Mononuclear cell (primary cell): ENCODE measurements at regions not wholly inside any gene's neighbourhood (a gene's known extent, or its start where the extent isn't known, plus 50 kb on each side); places are given as distances from the start of the nearest gene placed in this dataset.
"Not testable (repeated sequence)": the region's sequence is repeated elsewhere in the genome, so short reads cannot be mapped to it uniquely, and the experiment has no call there.

ENCODE experiments used
- H3K27me3 ChIP-seq: 2 replicates; pipeline ENCODE4 v1.6.0; 2011; ENCODE audit warnings: low read length, control low read depth; ENCODE audit not compliant: insufficient read depth
- H3K4me1 ChIP-seq: 2 replicates; pipeline ENCODE4 v1.5.1; 2011; ENCODE audit warnings: mild to moderate bottlenecking, low read length, control low read depth; ENCODE audit not compliant: insufficient read depth
- H3K4me3 ChIP-seq: 2 replicates; pipeline ENCODE4 v1.5.1; 2011; ENCODE audit warnings: mild to moderate bottlenecking, low read length, moderate library complexity
- H3K9me3 ChIP-seq: 2 replicates; pipeline ENCODE4 v1.5.1; 2011; ENCODE audit warnings: low read depth, mild to moderate bottlenecking, control low read depth, low read length

- no peaks in the 10 kb centered on the region for H3K27me3 ChIP-seq
- no peaks in the 10 kb centered on the region for H3K4me1 ChIP-seq
- no peak overlapping the region for H3K4me3 ChIP-seq
- H3K9me3 ChIP-seq, result no peaks in the 10 kb centered on the region
These were observed 127.1 kb upstream of the SLC4A4 start for GRCh38 chr4:71211748-71212147.

DNA sequence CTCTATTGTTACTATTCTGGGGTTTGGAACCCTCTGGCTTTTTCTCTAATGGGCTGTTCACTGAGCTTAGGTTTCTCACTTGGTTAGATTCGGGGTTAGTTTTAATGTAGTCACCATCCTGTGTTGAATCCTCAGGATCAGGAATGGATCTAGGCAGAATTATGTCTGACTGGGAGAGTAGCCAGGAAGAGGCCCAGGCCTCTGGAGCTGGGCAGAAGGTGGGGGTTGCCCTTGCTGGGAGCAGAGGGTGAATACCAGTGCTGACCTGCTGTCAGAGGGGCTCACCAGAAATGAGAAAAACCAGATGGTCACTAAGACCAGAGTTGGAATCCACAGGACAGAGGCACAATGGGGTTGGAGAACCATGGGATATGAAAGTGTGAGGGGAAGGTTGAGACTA lies 126.6 kb upstream of the SLC4A4 start:
- H3K4me3 ChIP-seq, result no peak overlapping the region
- no peaks in the 10 kb centered on the region for H3K27me3 ChIP-seq
- H3K4me1 ChIP-seq, result no peaks in the 10 kb centered on the region
- no peaks in the 10 kb centered on the region for H3K9me3 ChIP-seq

- Histone ChIP-seq H3K9me3 (no peaks in the 10 kb centered on the region), H3K4me3 (no peak overlapping the region), H3K27me3 (no peaks in the 10 kb centered on the region), H3K4me1 (no peaks in the 10 kb centered on the region)
These were observed 124.2 kb upstream of the SLC4A4 start for GRCh38 chr4:71214578-71214977.

DNA sequence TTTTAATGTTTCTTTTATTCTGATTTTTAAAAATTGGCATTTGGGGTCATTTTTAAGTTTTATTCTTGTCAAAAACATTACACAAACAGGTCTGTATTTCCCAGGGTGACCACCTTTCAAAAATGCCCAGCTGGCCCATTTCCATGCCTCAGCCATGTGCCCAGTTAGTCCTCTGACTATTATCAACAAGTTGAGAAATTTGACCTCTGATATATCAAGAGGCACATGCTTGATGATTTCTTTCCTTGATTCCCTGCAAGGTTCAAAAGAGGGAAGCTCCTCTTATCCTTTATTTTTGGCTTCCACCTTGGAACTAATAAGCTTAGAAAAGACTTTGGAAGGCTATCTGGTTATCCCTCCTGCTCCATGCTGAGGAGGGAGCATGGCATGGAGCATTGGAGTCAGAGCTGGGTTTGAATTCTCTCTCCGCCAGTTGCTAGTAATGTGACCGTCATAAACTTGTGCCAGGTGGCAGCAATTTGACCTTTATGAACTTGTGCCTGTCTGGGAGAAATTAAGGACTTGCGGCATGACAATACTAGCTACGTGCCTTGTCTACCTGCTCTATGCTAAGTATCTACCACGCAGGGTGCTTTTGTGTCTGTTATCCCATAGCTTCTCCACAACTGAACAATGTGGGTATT lies 122.4 kb upstream of the SLC4A4 start:
- Histone ChIP-seq H3K4me1 (no peaks in the 10 kb centered on the region), H3K4me3 (no peak overlapping the region), H3K27me3 (no peaks in the 10 kb centered on the region), H3K9me3 (no peaks in the 10 kb centered on the region)

- no peak overlapping the region for H3K4me3 ChIP-seq
- H3K9me3 ChIP-seq, result no peaks in the 10 kb centered on the region
- H3K4me1 ChIP-seq, result no peaks in the 10 kb centered on the region
- no peaks in the 10 kb centered on the region for H3K27me3 ChIP-seq
These were observed 121.1 kb upstream of the SLC4A4 start for GRCh38 chr4:71217688-71218087.

DNA sequence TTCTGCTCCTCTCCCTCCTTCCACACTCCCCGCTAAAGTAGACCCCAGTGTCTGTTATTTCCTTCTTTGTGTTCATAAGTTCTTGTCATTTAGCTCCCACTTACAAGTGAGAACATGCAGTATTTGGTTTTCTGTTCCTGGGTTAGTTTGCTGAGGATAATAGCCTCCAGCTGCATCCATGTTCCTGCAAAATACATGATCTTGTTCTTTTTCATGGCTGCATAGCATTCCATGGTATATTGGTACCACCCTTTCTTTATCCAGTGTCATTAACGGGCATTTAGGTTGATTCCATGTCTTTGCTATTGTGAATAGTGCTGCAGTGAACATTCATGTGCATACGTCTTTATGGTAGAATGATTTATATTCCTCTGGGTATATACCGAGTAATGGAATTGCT lies 118.0 kb upstream of the SLC4A4 start:
- not testable (repeated sequence) for H3K27me3 ChIP-seq, H3K4me1 ChIP-seq, H3K4me3 ChIP-seq, H3K9me3 ChIP-seq

DNA sequence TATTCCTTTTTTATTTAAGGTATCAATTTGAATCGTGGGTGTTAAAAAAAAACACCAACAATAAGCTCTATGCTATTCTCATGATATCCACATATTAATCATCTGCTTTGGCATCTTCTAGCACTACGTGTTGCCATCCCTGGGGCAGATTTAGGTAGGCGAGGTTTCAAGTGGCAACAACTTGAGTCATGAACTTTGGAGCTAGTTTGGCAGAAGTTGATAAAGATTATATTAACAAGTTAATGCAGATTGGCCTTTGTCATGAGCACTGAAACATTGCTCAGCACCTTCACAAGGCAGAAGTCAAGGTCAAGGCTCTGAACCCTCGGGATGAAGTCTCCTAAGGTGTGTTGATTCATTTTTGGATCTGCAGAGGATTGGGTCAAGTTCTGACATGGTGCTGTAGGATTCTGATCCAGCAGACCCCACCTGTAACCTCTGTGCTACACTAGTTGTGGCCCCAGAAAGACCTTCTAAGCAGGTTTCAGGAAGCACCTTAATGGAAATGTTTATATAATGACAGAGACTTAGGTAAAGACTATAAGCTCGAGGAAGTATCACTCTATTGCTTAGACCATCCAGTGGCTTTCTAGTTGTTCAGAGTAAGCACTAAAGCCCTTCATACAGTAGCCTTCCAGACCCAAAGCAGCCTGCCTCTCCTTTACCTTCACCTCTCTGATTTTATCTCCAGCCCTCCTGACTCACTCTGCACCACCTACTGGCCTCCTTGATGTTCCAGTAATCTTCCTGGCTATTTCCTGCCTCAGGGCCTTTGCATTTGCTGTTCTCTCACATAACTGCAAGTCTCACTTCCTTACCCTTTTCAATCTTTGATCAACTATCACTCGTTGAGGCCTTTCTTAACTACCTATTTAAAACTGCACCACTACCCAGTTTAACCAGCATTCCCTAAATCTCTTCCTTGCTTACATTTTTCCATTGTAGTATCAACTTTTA lies 117.0 kb upstream of the SLC4A4 start:
- Histone ChIP-seq H3K27me3 (no peaks in the 10 kb centered on the region), H3K4me3 (no peak overlapping the region), H3K9me3 (no peaks in the 10 kb centered on the region), H3K4me1 (no peaks in the 10 kb centered on the region)

DNA sequence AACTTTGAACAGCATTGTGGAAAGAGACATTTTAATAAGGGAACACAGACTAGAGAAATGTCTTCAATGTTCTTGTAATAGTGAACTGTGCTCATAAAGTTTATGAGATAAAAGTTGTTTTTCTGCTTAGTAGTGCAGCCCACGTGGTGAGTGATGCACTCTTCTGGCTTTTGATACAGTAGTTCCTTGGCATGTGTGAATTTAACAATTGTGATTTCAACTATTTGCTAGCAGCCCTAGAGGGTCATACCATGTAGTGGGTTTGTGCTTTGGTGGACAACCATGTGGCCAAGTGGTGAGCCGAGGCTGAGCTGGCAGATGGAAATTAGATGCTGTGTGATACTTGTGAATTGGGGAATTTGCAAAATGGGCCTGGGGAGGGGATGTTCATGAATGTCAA lies 116.2 kb upstream of the SLC4A4 start:
- H3K27me3 ChIP-seq, result no peaks in the 10 kb centered on the region
- no peaks in the 10 kb centered on the region for H3K9me3 ChIP-seq
- H3K4me3 ChIP-seq, result no peak overlapping the region
- H3K4me1 ChIP-seq, result no peaks in the 10 kb centered on the region

DNA sequence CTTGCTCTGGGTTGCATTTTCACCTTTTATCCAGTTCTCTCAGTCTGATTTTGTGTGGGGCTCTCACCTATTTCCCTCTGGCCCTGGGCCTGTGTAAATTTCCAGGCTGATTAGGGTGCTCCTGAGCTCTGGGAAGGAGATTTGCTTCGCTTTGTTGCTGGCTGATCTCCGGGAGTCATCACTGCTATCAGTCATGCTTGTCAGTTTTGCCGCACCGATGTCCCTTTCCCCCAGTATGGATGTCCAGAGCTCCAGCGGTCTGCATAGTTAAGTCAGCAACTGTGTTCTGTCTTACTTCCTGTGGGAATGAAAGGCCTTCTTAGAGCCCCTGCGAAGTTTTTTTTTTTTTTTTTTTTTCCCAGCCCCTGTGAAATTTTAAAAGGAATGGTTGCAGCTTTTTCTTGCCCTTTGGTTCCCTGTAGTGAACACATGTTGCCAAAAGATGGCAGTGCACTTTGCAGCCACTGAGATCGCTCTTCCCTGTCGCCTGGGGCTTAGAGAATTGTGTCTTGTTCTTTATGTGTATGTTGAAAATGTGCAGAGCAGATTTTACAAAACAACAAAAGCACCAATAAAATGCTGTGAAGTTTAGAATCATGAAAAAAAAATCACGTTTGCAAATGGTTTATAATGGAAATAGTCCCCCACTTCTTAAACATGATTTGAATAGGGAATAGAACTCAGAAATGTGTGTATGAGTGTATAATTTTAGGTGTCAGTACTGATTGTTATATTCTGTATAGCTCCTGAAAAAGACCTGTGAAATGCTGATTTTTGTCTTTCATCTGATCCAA lies 109.1 kb upstream of the SLC4A4 start:
- no peaks in the 10 kb centered on the region for H3K9me3 ChIP-seq
- no peaks in the 10 kb centered on the region for H3K27me3 ChIP-seq
- H3K4me3 ChIP-seq, result no peak overlapping the region
- no peaks in the 10 kb centered on the region for H3K4me1 ChIP-seq

DNA sequence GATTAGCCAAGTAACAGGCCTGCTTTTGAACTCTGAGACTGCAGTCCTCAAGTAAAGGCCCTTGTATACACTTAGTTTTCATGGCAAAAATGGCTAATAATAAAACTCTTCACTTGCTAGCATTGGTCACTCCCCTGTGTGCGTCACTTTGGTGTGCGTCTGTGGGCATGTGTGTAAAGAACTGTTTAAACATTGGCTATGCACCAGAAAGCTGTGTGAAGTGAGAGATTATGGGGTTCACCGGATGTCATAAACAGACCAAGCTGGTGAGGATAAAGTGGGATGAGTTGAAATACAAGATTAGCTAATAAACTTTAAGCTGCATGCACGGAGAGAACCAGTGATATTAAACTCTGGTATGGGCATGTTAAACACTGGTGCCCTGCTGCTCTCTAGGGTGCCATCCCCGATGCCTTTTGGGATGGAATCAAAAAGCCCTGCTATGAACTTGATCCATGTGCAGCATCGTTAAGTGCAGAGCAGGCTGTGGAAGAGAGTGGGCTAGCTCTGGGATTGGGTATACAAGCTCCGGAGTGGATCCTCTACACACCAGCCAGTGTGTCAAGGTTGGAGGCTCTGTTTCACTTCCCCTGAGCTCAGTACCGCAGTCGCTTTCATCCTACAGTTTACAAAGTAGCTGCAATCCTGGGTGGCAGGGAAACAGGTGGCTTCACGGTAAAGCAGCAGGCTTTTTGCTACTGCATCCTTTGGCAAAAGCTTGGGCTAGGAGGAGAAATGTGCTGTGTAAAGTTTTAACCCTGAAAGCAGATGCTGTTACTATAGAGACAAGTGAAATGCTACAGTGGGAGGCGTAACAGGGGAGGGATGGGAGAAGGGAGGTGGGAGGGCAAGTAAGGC lies 108.3 kb upstream of the SLC4A4 start:
- H3K9me3 ChIP-seq, result no peaks in the 10 kb centered on the region
- H3K4me1 ChIP-seq, result no peaks in the 10 kb centered on the region
- H3K4me3 ChIP-seq, result no peak overlapping the region
- H3K27me3 ChIP-seq, result no peaks in the 10 kb centered on the region

GRCh38 chr4:71231129-71232055 lies 107.4 kb upstream of the SLC4A4 start:
- no peaks in the 10 kb centered on the region for H3K4me1 ChIP-seq
- no peaks in the 10 kb centered on the region for H3K27me3 ChIP-seq
- H3K4me3 ChIP-seq, result no peak overlapping the region
- H3K9me3 ChIP-seq, result no peaks in the 10 kb centered on the region

- H3K9me3 ChIP-seq, result no peaks in the 10 kb centered on the region
- H3K4me3 ChIP-seq, result no peak overlapping the region
- no peaks in the 10 kb centered on the region for H3K4me1 ChIP-seq
- no peaks in the 10 kb centered on the region for H3K27me3 ChIP-seq
These were observed 106.8 kb upstream of the SLC4A4 start for GRCh38 chr4:71232056-71232430.

DNA sequence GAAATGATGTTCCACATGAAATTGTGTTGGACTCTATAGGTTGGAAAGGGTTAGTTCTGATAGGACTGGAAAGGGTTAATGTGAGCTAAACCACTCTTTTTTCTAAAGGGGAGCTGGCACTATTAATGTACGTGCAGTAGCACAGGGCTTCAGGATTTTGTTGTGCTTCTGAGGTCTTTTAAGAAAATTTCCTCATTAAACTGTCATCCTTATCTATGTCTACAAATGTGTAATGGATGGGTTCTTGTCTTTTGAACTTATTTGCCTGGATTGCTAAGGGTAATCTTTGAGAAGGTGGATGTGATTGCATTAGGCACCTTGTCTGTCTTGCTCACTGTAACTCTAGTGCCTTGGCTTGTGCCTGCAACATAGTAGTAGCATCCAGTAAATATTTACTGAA lies 106.0 kb upstream of the SLC4A4 start:
- no peak overlapping the region for H3K4me3 ChIP-seq
- no peaks in the 10 kb centered on the region for H3K4me1 ChIP-seq
- H3K9me3 ChIP-seq, result no peaks in the 10 kb centered on the region
- no peaks in the 10 kb centered on the region for H3K27me3 ChIP-seq
